Neural progenitor cell (in vitro differentiated cells): ENCODE measurements at regions not wholly inside any gene's neighbourhood (a gene's known extent, or its start where the extent isn't known, plus 50 kb on each side); places are given as distances from the start of the nearest gene placed in this dataset.
A peak's percentile ranks its signal among the peaks of the same experiment; 100 is the strongest.
"Not testable (repeated sequence)": the region's sequence is repeated elsewhere in the genome, so short reads cannot be mapped to it uniquely, and the experiment has no call there.

Source experiments
- EZH2phosphoT487 ChIP-seq: fragments of 200-600 bp; sonication (generic); IDR thresholded peaks from 2 replicates; pipeline ENCODE4 v1.6.1; 2017; ENCODE audit warnings: antibody characterized with exemption
- TF ChIP-seq, protein P1 (sequence below): fragments of 200-600 bp; sonication (generic); IDR thresholded peaks from 2 replicates; pipeline ENCODE4 v1.5.1; 2017; ENCODE audit warnings: antibody characterized with exemption, mild to moderate bottlenecking

DNA sequence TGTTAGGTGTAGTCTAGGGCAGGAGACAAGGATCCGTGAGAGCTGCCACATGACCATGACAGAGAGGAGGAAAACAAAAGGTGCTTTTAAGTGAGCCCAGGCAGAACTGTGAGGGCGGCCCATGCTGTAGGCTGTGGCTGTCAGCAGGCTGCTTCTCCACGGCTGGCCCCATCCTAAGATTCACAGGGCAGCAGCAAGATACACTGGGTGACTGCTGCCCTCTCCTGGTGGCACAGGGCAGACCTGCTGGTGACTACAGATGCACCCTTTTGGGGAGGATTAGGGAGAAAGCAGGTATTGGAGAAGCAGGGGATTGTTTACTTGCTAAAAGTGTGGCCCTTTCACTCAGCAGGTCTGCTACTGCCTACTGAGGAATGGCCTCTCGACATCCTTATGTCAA lies 112.2 kb upstream of the CCZ1B start:
- TF ChIP-seq, protein P1, sequence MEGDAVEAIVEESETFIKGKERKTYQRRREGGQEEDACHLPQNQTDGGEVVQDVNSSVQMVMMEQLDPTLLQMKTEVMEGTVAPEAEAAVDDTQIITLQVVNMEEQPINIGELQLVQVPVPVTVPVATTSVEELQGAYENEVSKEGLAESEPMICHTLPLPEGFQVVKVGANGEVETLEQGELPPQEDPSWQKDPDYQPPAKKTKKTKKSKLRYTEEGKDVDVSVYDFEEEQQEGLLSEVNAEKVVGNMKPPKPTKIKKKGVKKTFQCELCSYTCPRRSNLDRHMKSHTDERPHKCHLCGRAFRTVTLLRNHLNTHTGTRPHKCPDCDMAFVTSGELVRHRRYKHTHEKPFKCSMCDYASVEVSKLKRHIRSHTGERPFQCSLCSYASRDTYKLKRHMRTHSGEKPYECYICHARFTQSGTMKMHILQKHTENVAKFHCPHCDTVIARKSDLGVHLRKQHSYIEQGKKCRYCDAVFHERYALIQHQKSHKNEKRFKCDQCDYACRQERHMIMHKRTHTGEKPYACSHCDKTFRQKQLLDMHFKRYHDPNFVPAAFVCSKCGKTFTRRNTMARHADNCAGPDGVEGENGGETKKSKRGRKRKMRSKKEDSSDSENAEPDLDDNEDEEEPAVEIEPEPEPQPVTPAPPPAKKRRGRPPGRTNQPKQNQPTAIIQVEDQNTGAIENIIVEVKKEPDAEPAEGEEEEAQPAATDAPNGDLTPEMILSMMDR: peak; percentile 67
- TF ChIP-seq EZH2phosphoT487: not testable (repeated sequence)
